GM23248 (cell line): ENCODE measurements at regions not wholly inside any gene's neighbourhood (a gene's known extent, or its start where the extent isn't known, plus 50 kb on each side); places are given as distances from the start of the nearest gene placed in this dataset.

ENCODE experiments used
- EZH2 ChIP-seq: fragments of 200-600 bp; sonication (generic); IDR thresholded peaks from 2 replicates; pipeline ENCODE4 v1.6.1; 2018; ENCODE audit warnings: antibody characterized with exemption, mild to moderate bottlenecking; ENCODE audit not compliant: insufficient read depth, poor library complexity, severe bottlenecking
- EZH2phosphoT487 ChIP-seq: fragments of 200-600 bp; sonication (generic); IDR thresholded peaks from 2 replicates; pipeline ENCODE4 v1.6.1; 2018; ENCODE audit warnings: antibody characterized with exemption, moderate library complexity, mild to moderate bottlenecking, low read depth; ENCODE audit not compliant: insufficient read depth

DNA sequence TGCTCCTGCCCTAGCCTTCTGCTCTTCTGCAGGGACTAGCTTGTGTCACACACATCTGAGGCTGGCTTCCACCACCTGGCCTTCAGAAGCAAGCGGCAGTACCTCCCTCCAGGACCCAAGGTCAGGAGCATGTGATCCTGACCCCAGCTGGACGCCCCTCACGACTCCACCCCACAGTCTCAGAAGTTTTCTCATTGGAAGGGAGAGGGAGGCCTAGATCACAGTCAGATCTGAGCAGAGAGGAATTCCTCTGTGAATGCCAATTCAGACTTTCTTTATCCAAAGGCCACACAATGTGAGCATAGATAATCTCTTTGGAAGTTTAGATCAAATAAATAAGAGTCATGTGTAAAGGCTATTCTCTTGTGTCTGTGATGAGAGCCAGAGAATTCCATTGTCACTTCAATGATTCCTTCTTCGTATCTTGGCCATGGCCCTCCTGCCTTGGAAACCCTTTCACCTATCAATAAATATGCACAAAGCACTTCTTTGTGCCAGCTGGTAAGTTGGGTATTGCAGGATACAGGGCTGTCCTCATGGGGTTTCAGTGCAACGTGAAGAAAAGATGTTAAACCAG, 142.9 kb downstream of the SNX19 start:
- no peak for TF ChIP-seq EZH2phosphoT487
- no peak for TF ChIP-seq EZH2
